Heart left ventricle (tissue), 16 donors: ENCODE measurements at regions not wholly inside any gene's neighbourhood (a gene's known extent, or its start where the extent isn't known, plus 50 kb on each side); places are given as distances from the start of the nearest gene placed in this dataset.

ENCODE experiments used
- ATAC-seq, 4 donors: fragments of 200-7000 bp; cut with Tn5 transposase; one replicate each; pipeline ENCODE4 v1.9.1; 2020 to 2022; ENCODE audit warnings: moderate library complexity in 4 of 4, mild to moderate bottlenecking in 3 of 4, moderate number of reproducible peaks in 1 of 4
- DNase-seq, 5 donors: peaks; one replicate each; pipeline ENCODE4 v3.0.0-alpha.2; 2020
- H3K27ac ChIP-seq, 12 donors: fragments of 200-600 bp; sonication (generic) in 4 of 12; one replicate each; pipeline versions ENCODE4 v1.5.0 to v1.8.0; 2016 to 2022; ENCODE audit warnings: mild to moderate bottlenecking in 2 of 12
- H3K27me3 ChIP-seq, 9 donors: fragments of 200-600 bp; sonication (generic) in 2 of 9; one replicate each; pipeline versions ENCODE4 v1.5.1 to v1.8.0; 2016 to 2022; ENCODE audit warnings: mild to moderate bottlenecking in 3 of 9
- H3K36me3 ChIP-seq, 9 donors: fragments of 200-600 bp; sonication (generic) in 2 of 9; one replicate each; pipeline versions ENCODE4 v1.5.0 to v1.8.0; 2018 to 2022; ENCODE audit warnings: mild to moderate bottlenecking in 2 of 9
- H3K4me1 ChIP-seq, 12 donors: fragments of 200-600 bp; sonication (generic) in 4 of 12; one replicate each; pipeline versions ENCODE4 v1.5.0 to v1.8.0; 2016 to 2022; ENCODE audit warnings: mild to moderate bottlenecking in 3 of 12
- H3K4me3 ChIP-seq, 12 donors: fragments of 200-600 bp; sonication (generic) in 4 of 12; one replicate each; pipeline versions ENCODE4 v1.5.0 to v1.8.0; 2017 to 2022; ENCODE audit warnings: mild to moderate bottlenecking in 9 of 12, moderate library complexity in 4 of 12
- H3K9me3 ChIP-seq, 12 donors: fragments of 200-600 bp; sonication (generic) in 4 of 12; one replicate each; pipeline versions ENCODE4 v1.5.0 to v1.8.0; 2016 to 2022; ENCODE audit warnings: mild to moderate bottlenecking in 1 of 12
- CTCF ChIP-seq, 12 donors: fragments of 200-600 bp; sonication (generic) in 4 of 12; IDR thresholded peaks; one replicate each; pipeline versions ENCODE4 v1.5.0 to v1.8.0; 2018 to 2022; ENCODE audit warnings: antibody characterized with exemption in 12 of 12, mild to moderate bottlenecking in 5 of 12
- POLR2A ChIP-seq, 2 donors: fragments of 450-650 bp; IDR thresholded peaks; one replicate each; pipeline ENCODE4 v1.6.1; 2017; ENCODE audit warnings: antibody characterized with exemption in 2 of 2, mild to moderate bottlenecking in 2 of 2, moderate library complexity in 2 of 2
- WGBS, 4 donors: extraction: QIAGEN DNeasy Blood & Tissue Kit in 2 of 4; methylation state at CpG; one replicate each; pipeline versions ENCODE4 v1.1.5 to v1.1.7; 2013 to 2018; 5-methylcytosine and 5-hydroxymethylcytosine counted together
- intact Hi-C, 10 donors: fragments of 100-400 bp; cut with DNase I; formaldehyde crosslinking; loops; one replicate each; pipeline versions ENCODE4 v1.11.1 to v1.14.2; 2022
- donor health status: ischemic (EF 13 %, LVEDD 7.1; RV severe dilation, severe dysfunction).
- donor health status: healthy with polysubstance abuse.
- donor health status: DM: no; HTN: yes; CAD: no.
- donor health status: DM: no; HTN: no; CAD: no.
- donor health status: ischemic (EF 25% LVEDD 6.9; RV normal size, moderate dysfunction).
- donor health status: ischemic (EF 25% LVEDD 5.7; RV mildly dilated, moderate dysfunction).
- donor health status: healthy.
- donor health status: DM: yes; HTN: yes; CAD: no.
- donor health status: ischemic (EF 35%, LVEDD 5.7; RV mildly dilated, moderate dysfunction).
- donor health status: nonischemic (EF 11% LVEDD 7.7; RV severe dilation, severe dysfunction).
- donor health status: DM: yes; HTN: yes; CAD: no.
- donor health status: PGD.
- donor health status: ischemic (EF 29% LVEDD 5.4; RV normal size, mild dysfunction).
- donor health status: nonischemic (EF 23%, LVEDD 6.1; RV moderate dilation, normal function).

DNA sequence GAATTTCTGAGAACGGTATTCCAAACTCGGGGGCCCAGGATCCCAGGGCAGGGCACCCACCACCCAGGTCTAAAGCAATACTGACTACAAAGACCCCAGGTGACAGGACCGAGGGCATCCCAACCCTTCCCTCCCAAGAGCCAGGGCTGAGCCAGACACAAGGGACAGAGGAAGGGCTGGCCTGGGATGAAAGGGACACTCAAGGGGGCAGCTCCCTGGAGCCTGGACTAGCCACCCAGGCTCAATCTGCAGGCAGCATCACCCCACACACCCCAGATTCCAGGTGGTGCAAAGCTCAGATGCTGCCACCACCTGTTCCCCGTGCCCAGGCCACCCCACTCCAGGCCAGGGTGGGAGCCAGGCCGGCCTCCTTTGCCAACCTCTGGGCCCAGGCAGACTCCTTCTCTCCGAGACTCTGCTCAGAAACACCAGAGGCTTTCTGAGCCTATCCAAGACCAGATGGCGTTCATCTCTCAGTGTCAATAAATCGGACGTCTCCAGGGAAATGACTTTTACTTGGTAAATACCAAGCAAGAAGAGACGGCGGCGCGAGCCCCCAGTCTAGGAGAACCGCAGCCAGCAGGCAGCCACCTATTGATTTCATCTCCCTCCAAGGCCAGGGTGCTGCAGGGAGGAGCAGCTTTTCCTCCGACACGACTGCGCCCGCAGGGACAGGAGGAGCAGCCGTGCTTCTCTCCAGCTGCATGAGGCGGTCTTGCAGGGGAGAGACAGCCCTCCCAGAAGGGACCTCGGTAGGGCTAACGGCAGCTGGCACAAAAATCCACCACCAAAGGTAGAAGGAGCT, 94.1 kb upstream of the ADAMTS2 start:
- Histone ChIP-seq H3K27ac (no peak overlapping the region), H3K4me1 (peaks cover 0 to 9% (median 0%) of the 10 kb centered on the region in 12 donors), H3K4me3 (no peak overlapping the region), H3K27me3 (peaks cover 4 to 50% (median 15%) of the 10 kb centered on the region in 9 donors), H3K9me3 (no peaks in the 10 kb centered on the region), H3K36me3 (no peaks in the 10 kb centered on the region)
- ATAC-seq (no peak), DNase-seq (peak in 1 of 5 donors; percentile 27)
- WGBS, 4 donors, result 84 to 92% (median 86%) methylated on average over 18 to 22 of the region's 22 CpGs
- TF ChIP-seq POLR2A (IDR thresholded peaks at IDR 0.05), result no peak
- TF ChIP-seq CTCF (IDR thresholded peaks at IDR 0.05), result no peak
- intact Hi-C loops, result no loop called here

DNA sequence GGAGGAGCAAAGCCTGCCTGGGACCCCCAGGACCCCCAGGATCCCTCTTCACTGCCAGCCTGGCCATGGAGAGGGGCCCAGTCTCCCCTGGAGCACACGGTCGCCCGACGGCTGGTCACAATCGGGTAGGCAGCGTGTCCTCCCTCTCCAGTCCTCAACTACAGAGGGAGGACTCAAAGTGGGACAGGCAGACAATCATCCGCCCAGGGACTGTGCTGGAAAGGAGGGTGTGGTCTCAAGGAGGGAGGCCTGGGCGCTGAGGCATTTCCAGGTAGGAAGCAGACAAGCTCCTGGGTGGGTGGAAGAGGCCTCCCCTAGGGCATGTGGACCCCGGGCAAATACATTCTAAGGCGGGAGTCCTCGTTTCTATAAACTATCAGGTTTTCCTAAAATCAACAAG, 93.2 kb upstream of the ADAMTS2 start:
- Histone ChIP-seq H3K4me3 (no peak overlapping the region), H3K27ac (no peak overlapping the region), H3K27me3 (peaks cover 4 to 49% (median 15%) of the 10 kb centered on the region in 9 donors), H3K4me1 (peaks cover 0 to 9% (median 0%) of the 10 kb centered on the region in 12 donors), H3K36me3 (no peaks in the 10 kb centered on the region), H3K9me3 (no peaks in the 10 kb centered on the region)
- no peak for TF ChIP-seq POLR2A (IDR thresholded peaks at IDR 0.05)
- no peak for TF ChIP-seq CTCF (IDR thresholded peaks at IDR 0.05)
- intact Hi-C loops, result no loop called here
- WGBS, 4 donors, result 65 to 72% (median 68%) methylated on average over 11 of the region's 11 CpGs
- ATAC-seq (peak in 1 of 4 donors; percentile 11), DNase-seq (peak in 1 of 5 donors; percentile 28)

- no peak overlapping the region for H3K4me3 ChIP-seq
- H3K9me3 ChIP-seq, result no peaks in the 10 kb centered on the region
- 10 to 27% (median 12%) methylated on average over 3 to 15 of the region's 15 CpGs for WGBS, 4 donors
- intact Hi-C loops, result no loop called here
- H3K27me3 ChIP-seq, result peaks cover 4 to 45% (median 15%) of the 10 kb centered on the region in 9 donors
- H3K36me3 ChIP-seq, result no peaks in the 10 kb centered on the region
- ATAC-seq (peak in 3 of 4 donors; percentile 22 to 66 (median 28)), DNase-seq (peak in 3 of 5 donors; percentile 30 to 63 (median 45))
- peaks cover 0 to 9% (median 0%) of the 10 kb centered on the region in 12 donors for H3K4me1 ChIP-seq
- no peak overlapping the region for H3K27ac ChIP-seq
- TF ChIP-seq CTCF (IDR thresholded peaks at IDR 0.05) (no peak), POLR2A (IDR thresholded peaks at IDR 0.05) (no peak)
Measured at GRCh38 chr5:179438011-179438441, 92.8 kb upstream of the ADAMTS2 start.

DNA sequence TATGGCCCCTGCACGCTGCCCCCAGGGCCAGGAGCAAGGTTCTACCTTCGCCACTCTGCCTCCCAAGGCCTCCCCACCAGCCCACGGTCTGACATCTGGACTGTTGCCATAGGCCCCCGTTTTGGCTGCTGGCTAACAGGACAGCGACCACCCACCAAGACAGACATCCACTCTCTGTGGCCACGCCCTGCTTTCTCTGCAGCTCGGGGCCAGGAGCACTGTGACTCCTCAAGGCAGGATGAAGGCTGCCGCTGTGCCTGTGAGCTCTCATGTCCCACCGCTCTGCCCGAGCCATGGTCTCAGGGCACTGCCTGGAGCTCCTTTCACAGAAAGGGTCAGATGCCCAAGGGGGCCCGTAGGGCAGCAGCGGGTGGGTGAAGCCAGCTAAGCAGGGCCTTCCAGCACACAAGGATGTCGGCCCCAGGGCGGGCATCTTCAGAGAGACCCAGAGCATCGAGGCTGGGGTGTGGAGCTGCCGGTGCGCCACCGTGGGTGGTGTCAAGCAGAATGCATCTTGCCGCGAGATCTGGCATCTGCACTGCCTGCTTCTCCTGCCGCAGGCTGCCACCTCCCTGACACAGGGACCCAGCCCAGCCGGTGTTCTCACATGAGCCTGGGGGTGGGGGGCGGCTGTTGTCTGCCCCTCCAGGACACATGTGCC, 92.2 kb upstream of the ADAMTS2 start:
- H3K27ac ChIP-seq, result no peak overlapping the region
- ATAC-seq (peak in 1 of 4 donors; percentile 9), DNase-seq (peak in 1 of 5 donors; percentile 44)
- WGBS, 4 donors, result 37 to 52% (median 44%) methylated on average over 20 to 23 of the region's 23 CpGs
- intact Hi-C loops, result no loop called here
- peaks cover 4 to 44% (median 15%) of the 10 kb centered on the region in 9 donors for H3K27me3 ChIP-seq
- H3K9me3 ChIP-seq, result no peaks in the 10 kb centered on the region
- H3K36me3 ChIP-seq, result no peaks in the 10 kb centered on the region
- no peak for TF ChIP-seq CTCF (IDR thresholded peaks at IDR 0.05)
- no peak for TF ChIP-seq POLR2A (IDR thresholded peaks at IDR 0.05)
- H3K4me1 ChIP-seq, result peaks cover 0 to 9% (median 0%) of the 10 kb centered on the region in 12 donors
- no peak overlapping the region for H3K4me3 ChIP-seq
